Stimulated activated effector memory CD8-positive, alpha-beta T cell treated with anti-CD3 and anti-CD28 coated beads, Interleukin-12 subunit alpha, Interleukin-12 subunit beta, amount 100 ng/mL, for 72 hours (primary cell): ENCODE measurements at regions not wholly inside any gene's neighbourhood (a gene's known extent, or its start where the extent isn't known, plus 50 kb on each side); places are given as distances from the start of the nearest gene placed in this dataset.
"Not testable (repeated sequence)": the region's sequence is repeated elsewhere in the genome, so short reads cannot be mapped to it uniquely, and the experiment has no call there.

Experiments used
- ATAC-seq: fragments of 150-1000 bp; cut with Tn5 transposase; 2 replicates; pipeline ENCODE4 v1.10.0; 2021
- DNase-seq, 2 donors: peaks; one replicate each; pipeline ENCODE4 v3.0.0; 2021 to 2022; ENCODE audit warnings: low spot score in 2 of 2
- H3K27ac Mint-ChIP-seq: one replicate; pipeline ENCODE4 v1.8.0; 2022; ENCODE audit warnings: mild to moderate bottlenecking, mixed read lengths
- H3K36me3 Mint-ChIP-seq: one replicate; pipeline ENCODE4 v1.8.0; 2022; ENCODE audit warnings: mild to moderate bottlenecking, mixed read lengths
- H3K4me1 Mint-ChIP-seq: one replicate; pipeline ENCODE4 v1.8.0; 2022; ENCODE audit warnings: mixed read lengths
- H3K4me3 Mint-ChIP-seq: one replicate; pipeline ENCODE4 v1.8.0; 2022; ENCODE audit warnings: mild to moderate bottlenecking, mixed read lengths
- H3K9me3 Mint-ChIP-seq: one replicate; pipeline ENCODE4 v1.8.0; 2022; ENCODE audit warnings: mixed read lengths

DNA sequence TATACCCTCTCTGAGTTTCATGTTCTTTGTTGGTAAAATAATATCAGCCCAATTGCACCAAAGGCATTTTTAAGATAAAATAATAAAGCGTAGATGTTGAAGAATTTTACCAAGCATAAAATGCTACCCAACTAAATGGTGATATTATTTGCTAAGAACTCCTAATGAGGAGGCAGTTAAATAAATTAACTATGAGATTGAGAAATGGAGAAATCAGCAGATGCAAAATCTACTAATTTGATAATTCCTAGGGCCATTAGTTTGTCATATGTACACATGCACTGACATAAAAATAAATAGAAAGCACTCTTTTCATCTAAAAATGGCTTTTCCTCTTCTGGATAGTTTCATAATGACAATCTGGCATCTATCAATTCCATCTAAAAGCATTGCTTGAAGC lies 681.5 kb upstream of the FAM98A start:
- Mint-ChIP-seq H3K36me3 (no peaks in the 10 kb centered on the region), H3K4me1 (no peaks in the 10 kb centered on the region), H3K27ac (no peak overlapping the region), H3K4me3 (no peak overlapping the region), H3K9me3 (peaks cover 3% of the 10 kb centered on the region)
- DNase-seq (no peak), ATAC-seq (no peak)

DNA sequence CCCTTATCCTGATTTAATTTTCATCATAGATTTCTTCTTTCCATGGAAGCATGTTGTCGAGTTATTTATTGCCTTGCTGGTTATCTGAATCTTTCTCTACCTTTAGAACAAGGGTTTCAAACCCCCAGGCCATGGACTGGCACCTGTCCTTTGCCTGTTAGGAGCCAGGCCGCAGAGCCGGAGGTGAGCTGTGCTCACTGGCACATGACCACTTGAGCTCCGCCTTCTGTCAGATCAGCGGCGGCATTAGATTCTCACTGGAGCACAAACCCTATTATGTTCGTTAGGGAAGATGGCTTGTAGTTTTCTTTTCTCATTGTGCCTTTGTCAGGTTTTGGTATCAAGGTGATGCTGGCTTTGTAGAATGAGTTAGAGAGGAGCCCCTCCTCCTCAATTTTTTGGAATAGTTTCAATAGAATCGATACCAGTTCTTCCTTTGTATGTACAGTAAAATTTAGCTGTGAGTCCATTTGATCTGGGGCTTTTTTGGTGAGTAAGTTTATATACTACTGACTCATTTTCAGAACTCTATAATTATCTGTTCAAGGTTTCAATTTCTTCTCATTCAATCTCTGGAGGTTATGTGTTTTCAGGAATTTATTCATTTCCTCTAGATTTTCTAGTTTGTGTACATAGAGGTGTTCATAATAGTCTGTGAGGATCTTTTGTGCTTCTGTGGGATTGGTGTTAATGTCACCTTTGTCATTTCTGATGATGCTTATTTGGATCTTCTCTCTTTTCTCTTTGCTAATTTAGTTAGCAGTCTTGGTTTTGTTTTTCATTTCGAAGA lies 668.0 kb upstream of the FAM98A start:
- DNase-seq, result no peak
- Mint-ChIP-seq H3K36me3 (no peaks in the 10 kb centered on the region), H3K9me3 (peaks cover 14% of the 10 kb centered on the region), H3K4me1 (no peaks in the 10 kb centered on the region), H3K4me3 (no peak overlapping the region), H3K27ac (no peak overlapping the region)
- ATAC-seq, result peak; percentile 32

DNA sequence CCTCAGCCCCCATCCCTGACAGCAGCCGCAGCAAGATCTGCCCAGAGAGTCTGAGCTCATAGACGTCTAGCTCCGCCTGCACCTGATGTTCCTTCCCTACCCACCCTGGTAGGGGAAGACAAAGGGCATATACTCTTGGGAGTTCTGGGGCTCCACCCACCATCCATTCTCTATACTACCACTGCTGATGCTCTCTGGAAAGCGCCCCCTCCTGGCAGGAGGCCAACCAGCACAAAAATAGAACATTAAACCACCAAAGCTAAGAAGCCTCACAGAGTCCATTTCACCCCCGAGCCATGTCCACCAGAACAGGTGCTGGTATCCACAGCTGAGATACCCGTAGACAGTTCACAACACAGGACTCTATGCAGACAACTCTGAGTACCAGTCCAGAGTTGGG lies 662.6 kb upstream of the FAM98A start:
- no peaks in the 10 kb centered on the region for H3K36me3 Mint-ChIP-seq
- no peak overlapping the region for H3K4me3 Mint-ChIP-seq
- H3K9me3 Mint-ChIP-seq, result peaks cover 13% of the 10 kb centered on the region
- ATAC-seq, result no peak
- DNase-seq, result no peak
- H3K4me1 Mint-ChIP-seq, result no peaks in the 10 kb centered on the region
- no peak overlapping the region for H3K27ac Mint-ChIP-seq

DNA sequence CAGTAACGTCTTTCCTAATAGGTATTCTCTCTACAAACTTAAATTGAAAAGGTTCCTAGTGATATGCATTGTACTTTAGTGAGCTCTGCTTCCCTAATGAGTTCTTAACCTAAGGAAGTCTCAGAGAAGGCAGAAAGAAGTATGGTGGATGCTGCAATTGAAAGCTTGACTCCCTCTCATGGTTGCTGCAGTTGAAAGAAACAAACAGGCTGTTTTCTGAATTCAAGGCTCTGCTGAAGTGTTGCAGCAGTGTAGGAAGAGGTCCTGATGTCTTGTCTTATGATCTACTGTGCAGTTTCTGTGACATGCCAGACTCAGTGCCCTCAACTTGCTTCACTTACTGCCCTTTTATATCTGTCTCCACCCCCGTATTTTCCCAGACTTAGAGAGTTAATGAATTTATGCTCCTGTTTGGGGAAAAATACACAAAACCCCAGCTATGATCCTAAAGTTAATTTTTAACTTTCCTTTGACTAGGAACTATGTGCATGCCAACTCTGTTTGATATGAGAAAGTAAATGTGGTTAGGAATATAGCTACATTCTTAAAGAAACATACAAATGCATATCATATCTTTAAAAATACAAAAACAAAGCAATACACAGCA lies 655.3 kb upstream of the FAM98A start:
- H3K27ac Mint-ChIP-seq, result no peak overlapping the region
- no peak overlapping the region for H3K4me3 Mint-ChIP-seq
- ATAC-seq (no peak), DNase-seq (no peak)
- H3K36me3 Mint-ChIP-seq, result no peaks in the 10 kb centered on the region
- peaks cover 6% of the 10 kb centered on the region for H3K9me3 Mint-ChIP-seq
- H3K4me1 Mint-ChIP-seq, result no peaks in the 10 kb centered on the region

GRCh38 chr2:34252111-34252510 lies 653.0 kb upstream of the FAM98A start:
- Mint-ChIP-seq H3K4me1 (no peaks in the 10 kb centered on the region), H3K27ac (no peak overlapping the region), H3K36me3 (no peaks in the 10 kb centered on the region), H3K9me3 (peaks cover 6% of the 10 kb centered on the region), H3K4me3 (no peak overlapping the region)
- ATAC-seq, result no peak
- DNase-seq, result no peak

GRCh38 chr2:34251578-34251977 lies 652.5 kb upstream of the FAM98A start:
- peaks cover 6% of the 10 kb centered on the region for H3K9me3 Mint-ChIP-seq
- no peak overlapping the region for H3K4me3 Mint-ChIP-seq
- no peaks in the 10 kb centered on the region for H3K36me3 Mint-ChIP-seq
- ATAC-seq (no peak), DNase-seq (no peak)
- H3K4me1 Mint-ChIP-seq, result no peaks in the 10 kb centered on the region
- H3K27ac Mint-ChIP-seq, result no peak overlapping the region

DNA sequence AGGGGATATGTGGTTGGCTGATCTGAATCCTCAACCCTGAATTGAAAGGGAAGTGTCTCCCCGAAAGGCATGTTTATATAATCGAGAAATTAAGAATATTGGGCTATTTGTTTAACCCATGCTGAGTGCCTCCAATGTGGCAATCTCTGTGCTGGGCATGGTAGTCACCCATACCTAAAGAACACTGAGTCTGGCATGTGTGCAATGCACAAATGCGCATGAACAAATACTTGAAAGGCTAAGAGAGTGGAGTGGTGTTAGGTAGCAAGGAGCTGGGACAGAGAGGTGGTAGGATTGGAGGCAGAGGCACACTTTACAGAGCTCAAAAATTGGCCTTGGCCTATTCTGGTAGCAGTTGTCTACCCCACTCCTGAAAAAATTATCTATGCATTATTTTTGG lies 645.1 kb upstream of the FAM98A start:
- Mint-ChIP-seq H3K36me3 (no peaks in the 10 kb centered on the region), H3K4me3 (no peak overlapping the region), H3K27ac (no peak overlapping the region), H3K9me3 (no peaks in the 10 kb centered on the region), H3K4me1 (no peaks in the 10 kb centered on the region)
- no peak for DNase-seq
- ATAC-seq, result no peak

DNA sequence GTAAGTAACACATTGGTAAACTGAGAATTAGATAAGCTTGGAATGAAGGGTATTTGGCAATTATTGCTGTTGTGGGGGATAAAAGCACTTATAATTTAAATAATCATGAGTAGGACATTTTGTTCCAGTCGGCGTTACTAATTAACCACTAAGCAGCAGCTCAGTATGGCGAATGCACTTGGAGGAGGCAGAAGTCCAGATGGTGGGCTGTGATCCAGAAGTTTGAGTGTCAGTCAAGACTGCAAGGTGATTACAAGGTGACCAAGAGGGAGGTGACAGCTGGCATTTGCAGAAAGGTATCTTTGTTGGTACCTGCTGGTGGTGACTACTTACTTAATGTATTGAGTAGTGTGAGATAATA lies 643.6 kb upstream of the FAM98A start:
- DNase-seq (no peak), ATAC-seq (no peak)
- Mint-ChIP-seq H3K36me3 (no peaks in the 10 kb centered on the region), H3K4me1 (no peaks in the 10 kb centered on the region), H3K27ac (no peak overlapping the region), H3K4me3 (no peak overlapping the region), H3K9me3 (no peaks in the 10 kb centered on the region)

- no peak overlapping the region for H3K27ac Mint-ChIP-seq
- ATAC-seq (no peak), DNase-seq (no peak)
- no peaks in the 10 kb centered on the region for H3K9me3 Mint-ChIP-seq
- H3K36me3 Mint-ChIP-seq, result no peaks in the 10 kb centered on the region
- H3K4me1 Mint-ChIP-seq, result no peaks in the 10 kb centered on the region
- no peak overlapping the region for H3K4me3 Mint-ChIP-seq
These were observed 643.0 kb upstream of the FAM98A start for GRCh38 chr2:34241905-34242762.

DNA sequence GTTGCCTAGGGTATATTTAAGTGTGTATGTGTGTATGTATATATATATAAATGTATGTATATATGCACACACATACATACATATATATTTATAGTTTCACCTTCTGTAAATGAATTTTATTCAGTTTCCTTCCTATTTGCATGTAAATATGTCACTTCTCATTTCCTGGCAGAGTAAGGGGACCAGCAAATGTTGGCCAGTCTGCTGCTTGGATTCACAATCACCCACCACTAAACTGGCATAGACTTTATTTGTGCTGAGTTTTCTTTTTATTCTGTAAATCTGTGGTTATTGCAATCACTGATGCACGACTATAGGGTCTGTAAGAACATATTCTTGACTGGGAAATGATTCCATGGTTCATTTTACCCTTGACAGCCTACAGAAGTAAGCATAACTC lies 640.4 kb upstream of the FAM98A start:
- Mint-ChIP-seq H3K27ac (no peak overlapping the region), H3K4me1 (no peaks in the 10 kb centered on the region), H3K36me3 (no peaks in the 10 kb centered on the region), H3K4me3 (no peak overlapping the region), H3K9me3 (peaks cover 4% of the 10 kb centered on the region)
- ATAC-seq (no peak), DNase-seq (no peak)

GRCh38 chr2:34234823-34235222 lies 635.7 kb upstream of the FAM98A start:
- H3K27ac Mint-ChIP-seq, result no peak overlapping the region
- peaks cover 7% of the 10 kb centered on the region for H3K9me3 Mint-ChIP-seq
- DNase-seq, result no peak
- H3K36me3 Mint-ChIP-seq, result no peaks in the 10 kb centered on the region
- ATAC-seq, result no peak
- H3K4me3 Mint-ChIP-seq, result no peak overlapping the region
- H3K4me1 Mint-ChIP-seq, result no peaks in the 10 kb centered on the region

DNA sequence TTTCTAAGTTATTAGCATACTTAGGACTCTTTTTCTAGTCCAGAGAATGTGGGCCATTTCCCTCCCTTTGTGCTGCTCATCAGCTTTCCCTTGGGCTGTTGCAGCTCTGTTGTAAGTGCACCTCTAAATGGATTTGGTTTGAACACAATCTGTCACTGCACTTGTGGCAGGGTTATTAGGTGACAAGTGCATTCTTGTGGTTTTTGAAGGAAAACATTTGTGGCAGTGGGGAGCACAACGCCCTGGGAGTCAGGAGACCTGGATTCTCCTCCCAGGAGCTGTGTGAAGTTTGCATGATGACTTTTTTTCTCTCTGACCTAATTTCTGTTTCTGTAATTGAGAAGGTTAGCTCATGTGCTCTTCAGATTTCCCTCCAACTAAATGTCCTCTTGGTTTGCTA lies 630.9 kb upstream of the FAM98A start:
- Mint-ChIP-seq H3K27ac (no peak overlapping the region), H3K9me3 (peaks cover 3% of the 10 kb centered on the region), H3K36me3 (no peaks in the 10 kb centered on the region), H3K4me3 (no peak overlapping the region), H3K4me1 (no peaks in the 10 kb centered on the region)
- ATAC-seq, result no peak
- no peak for DNase-seq

- Mint-ChIP-seq H3K4me3 (no peak overlapping the region), H3K27ac (no peak overlapping the region), H3K36me3 (no peaks in the 10 kb centered on the region), H3K9me3 (peaks cover 19% of the 10 kb centered on the region), H3K4me1 (no peaks in the 10 kb centered on the region)
- no peak for ATAC-seq
- no peak for DNase-seq
These were observed 616.1 kb upstream of the FAM98A start for GRCh38 chr2:34215174-34215573.

DNA sequence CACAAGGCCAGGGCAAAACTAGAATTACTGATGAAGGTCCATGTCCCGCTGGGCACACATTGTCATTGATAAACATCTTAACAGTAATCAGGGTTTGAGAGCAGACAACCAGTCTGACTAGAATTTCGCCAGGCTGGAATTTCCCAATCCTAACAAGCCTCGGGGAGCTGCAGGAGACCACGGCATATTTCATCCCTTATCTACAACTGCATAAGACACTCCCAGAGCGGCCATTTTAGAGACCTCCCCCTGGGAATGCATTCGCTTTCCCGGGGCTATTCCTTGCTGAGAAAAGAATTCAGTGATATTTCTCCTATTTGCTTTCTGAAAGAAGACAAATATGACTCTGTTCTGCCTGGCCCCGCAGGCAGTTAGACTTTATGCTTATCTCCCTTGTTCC lies 611.3 kb upstream of the FAM98A start:
- H3K9me3 Mint-ChIP-seq, result peaks cover 27% of the 10 kb centered on the region
- H3K4me1 Mint-ChIP-seq, result not testable (repeated sequence)

DNA sequence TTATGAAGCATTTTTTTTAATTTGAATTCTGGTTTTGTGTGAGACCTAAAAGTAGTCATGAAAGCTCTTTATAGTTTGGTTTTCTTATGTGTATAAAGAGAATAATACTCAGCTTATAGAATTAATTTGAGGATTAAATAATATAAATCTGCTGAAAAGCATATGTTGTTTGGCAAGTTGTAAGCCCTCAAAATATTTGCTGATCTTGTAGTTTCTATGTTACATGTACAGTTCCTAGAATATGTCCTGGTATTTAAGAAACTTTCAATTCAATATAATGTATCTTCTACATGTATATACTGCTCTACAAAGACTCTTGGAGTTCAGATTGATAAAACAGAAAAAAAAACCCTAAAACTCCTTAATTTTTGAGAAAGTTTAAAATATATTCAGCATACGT lies 605.5 kb upstream of the FAM98A start:
- Mint-ChIP-seq H3K27ac (no peak overlapping the region), H3K36me3 (no peaks in the 10 kb centered on the region), H3K4me1 (no peaks in the 10 kb centered on the region), H3K9me3 (peaks cover 17% of the 10 kb centered on the region), H3K4me3 (no peak overlapping the region)
- ATAC-seq (no peak), DNase-seq (no peak)

More for the DNA sequence above, 611.3 kb upstream of the FAM98A start:
- H3K36me3 Mint-ChIP-seq, H3K4me3 Mint-ChIP-seq, ATAC-seq, DNase-seq, H3K27ac Mint-ChIP-seq: not testable (repeated sequence)

DNA sequence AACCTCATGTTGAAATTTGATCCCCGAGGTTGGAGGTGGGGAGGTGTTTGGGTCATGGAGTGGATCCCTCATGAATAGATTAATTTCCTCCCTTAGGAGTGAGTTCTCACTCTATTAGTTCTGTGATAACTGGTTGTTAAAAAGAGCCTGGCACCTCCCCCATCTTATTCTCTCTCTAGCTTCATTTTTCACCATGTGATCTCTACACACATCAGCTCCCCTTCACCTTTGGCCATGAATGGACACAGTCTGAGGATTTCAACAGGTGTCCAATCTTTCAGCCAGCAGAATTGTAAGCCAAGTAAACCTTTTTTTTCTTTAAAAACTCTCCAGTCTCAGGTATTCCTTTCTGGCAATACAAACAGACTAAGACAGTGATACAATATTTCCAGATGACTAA lies 602.0 kb upstream of the FAM98A start:
- Mint-ChIP-seq H3K4me1 (no peaks in the 10 kb centered on the region), H3K4me3 (no peak overlapping the region), H3K36me3 (no peaks in the 10 kb centered on the region), H3K9me3 (peaks cover 18% of the 10 kb centered on the region), H3K27ac (no peak overlapping the region)
- no peak for DNase-seq
- no peak for ATAC-seq
